ENCODE measurements at regions not wholly inside any gene's neighbourhood (a gene's known extent, or its start where the extent isn't known, plus 50 kb on each side); places are given as distances from the start of the nearest gene placed in this dataset.
"Not testable (repeated sequence)": the region's sequence is repeated elsewhere in the genome, so short reads cannot be mapped to it uniquely, and the experiment has no call there.

DNA sequence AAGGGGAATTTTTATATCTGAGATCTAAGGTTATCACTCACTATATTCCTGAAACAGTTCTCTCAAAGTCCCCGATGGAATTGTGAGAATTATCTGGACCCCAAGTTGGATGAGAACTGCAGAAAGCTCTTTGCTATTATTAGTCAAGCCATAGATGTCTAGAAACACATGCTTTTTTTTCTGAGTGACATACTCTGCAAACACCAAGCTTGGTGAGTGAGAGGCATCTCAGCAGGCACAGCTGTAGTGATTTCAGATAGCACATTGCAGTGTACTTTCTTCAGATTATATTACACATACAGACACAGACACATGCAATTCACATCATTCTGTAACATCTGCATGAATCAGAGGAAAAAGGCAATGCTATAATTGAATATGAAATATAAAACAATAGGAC, 111.1 kb upstream of the UFL1 start:
- DNase-seq (ENCODE audit: low spot score in 2 of 2) = no peak
- in situ Hi-C loops (cut with MboI; ENCODE audit: low sequenced_read_pairs) = no loop called here
- Histone ChIP-seq H3K4me3 (no peak overlapping the region), H3K4me1 (peaks cover 22% of the 10 kb centered on the region), H3K27me3 (ENCODE audit: low read depth) (no peaks in the 10 kb centered on the region), H3K9me3 (no peaks in the 10 kb centered on the region), H3K36me3 (replicated peaks) (no peaks in the 10 kb centered on the region)

DNA sequence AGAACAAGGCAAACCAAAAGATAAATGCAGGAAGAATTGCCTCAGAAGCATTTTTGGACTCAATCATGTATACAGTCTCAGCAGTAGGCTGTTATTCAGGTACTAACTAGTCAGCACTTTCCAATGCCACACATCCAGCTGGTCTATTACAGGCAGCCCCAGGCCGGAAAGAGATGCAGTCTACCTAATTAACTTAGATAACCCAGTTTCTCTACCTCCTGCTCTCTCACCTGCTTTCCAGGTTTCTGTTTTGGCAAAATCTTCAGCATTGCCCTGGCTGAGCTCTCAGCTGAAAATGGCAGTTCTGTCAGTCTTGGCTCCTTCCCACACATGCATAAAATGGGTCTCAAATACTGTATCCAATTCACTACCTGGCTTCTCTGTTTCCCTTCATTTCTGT, 101.3 kb upstream of the UFL1 start:
- in situ Hi-C loops (cut with MboI; ENCODE audit: low sequenced_read_pairs) = no loop called here
- no peaks in the 10 kb centered on the region for H3K27me3 ChIP-seq (ENCODE audit: low read depth)
- H3K36me3 ChIP-seq (replicated peaks) = no peaks in the 10 kb centered on the region
- H3K4me3 ChIP-seq = no peak overlapping the region
- no peak for DNase-seq (ENCODE audit: low spot score in 2 of 2)
- peaks cover 4% of the 10 kb centered on the region; the same call in 1 of the 2 replicates for H3K9me3 ChIP-seq
- peaks cover 12% of the 10 kb centered on the region for H3K4me1 ChIP-seq

GRCh38 chr6:96433950-96434349, 87.7 kb upstream of the UFL1 start:
- no peaks in the 10 kb centered on the region for H3K4me1 ChIP-seq
- H3K36me3 ChIP-seq (replicated peaks) = no peaks in the 10 kb centered on the region
- H3K27me3 ChIP-seq (ENCODE audit: low read depth) = no peaks in the 10 kb centered on the region
- H3K4me3 ChIP-seq = no peak overlapping the region
- no peaks in the 10 kb centered on the region; the same call in 1 of the 2 replicates for H3K9me3 ChIP-seq
- in situ Hi-C loops (cut with MboI; ENCODE audit: low sequenced_read_pairs) = no loop called here
- DNase-seq (ENCODE audit: low spot score in 2 of 2) = no peak

- no peaks in the 10 kb centered on the region; the same call in 1 of the 2 replicates for H3K9me3 ChIP-seq
- in situ Hi-C loops (cut with MboI; ENCODE audit: low sequenced_read_pairs) = no loop called here
- H3K4me1 ChIP-seq = no peaks in the 10 kb centered on the region
- H3K4me3 ChIP-seq = no peak overlapping the region
- H3K36me3 ChIP-seq (replicated peaks) = no peaks in the 10 kb centered on the region
- DNase-seq (ENCODE audit: low spot score in 2 of 2) = no peak
- no peaks in the 10 kb centered on the region for H3K27me3 ChIP-seq (ENCODE audit: low read depth)
Measured at GRCh38 chr6:96436398-96436797, 85.2 kb upstream of the UFL1 start.

DNA sequence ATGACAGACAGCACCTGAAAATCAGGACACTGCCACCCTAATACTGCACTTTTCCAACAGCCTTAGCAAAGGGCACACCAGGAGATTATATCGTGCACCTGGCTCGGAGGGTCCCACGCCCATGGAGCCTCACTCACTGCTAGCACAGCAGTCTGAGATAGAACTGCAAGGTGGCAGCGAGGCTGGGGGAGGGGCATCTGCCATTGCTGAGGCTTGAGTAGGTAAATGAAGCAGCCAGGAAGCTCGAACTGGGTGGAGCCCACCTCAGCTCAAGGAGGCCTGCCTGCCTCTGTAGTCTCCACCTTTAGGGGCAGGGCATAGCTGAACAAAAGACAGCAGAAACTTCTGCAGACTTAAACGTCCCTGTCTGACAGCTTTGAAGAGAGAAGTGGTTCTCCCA, 84.4 kb upstream of the UFL1 start:
- H3K4me1 ChIP-seq; H3K4me3 ChIP-seq; H3K9me3 ChIP-seq; DNase-seq (ENCODE audit: low spot score in 2 of 2); H3K36me3 ChIP-seq (replicated peaks); in situ Hi-C loops (cut with MboI; ENCODE audit: low sequenced_read_pairs); H3K27me3 ChIP-seq (ENCODE audit: low read depth): not testable (repeated sequence)

DNA sequence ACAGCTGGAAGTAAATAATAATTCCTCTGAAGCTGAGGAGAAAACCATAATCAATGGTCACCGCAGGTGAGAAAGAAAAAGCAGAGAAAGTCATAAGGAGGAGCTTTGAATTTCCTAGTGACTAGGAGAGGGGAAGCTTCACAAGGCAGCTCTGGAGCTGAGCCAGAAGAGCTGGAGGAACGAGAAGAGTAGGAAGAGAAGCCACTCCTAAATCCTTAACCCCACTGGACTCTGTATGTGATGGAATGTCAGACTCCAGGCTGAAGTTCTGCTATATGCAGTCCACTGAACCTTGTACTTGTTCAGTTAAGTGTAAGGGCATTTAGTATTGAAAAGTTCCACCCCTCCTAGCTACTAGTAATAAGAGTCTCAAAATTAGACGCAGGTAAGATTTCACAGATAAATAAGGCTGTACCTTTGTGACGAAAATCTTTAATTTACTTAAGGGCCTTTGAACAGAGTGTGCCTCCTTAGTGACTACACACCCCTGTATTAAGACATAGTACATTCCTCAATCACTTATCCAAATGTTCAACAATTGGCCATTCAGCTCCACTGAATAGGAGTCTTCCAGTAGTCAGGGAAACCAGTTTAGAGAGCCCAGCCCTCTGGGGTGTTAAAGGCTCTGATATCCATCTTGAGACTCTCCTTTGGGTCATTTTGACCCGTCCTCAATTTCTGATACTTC, 71.4 kb upstream of the UFL1 start:
- H3K36me3 ChIP-seq (replicated peaks) = no peaks in the 10 kb centered on the region
- in situ Hi-C loops (cut with MboI; ENCODE audit: low sequenced_read_pairs) = no loop called here
- no peaks in the 10 kb centered on the region for H3K27me3 ChIP-seq (ENCODE audit: low read depth)
- no peaks in the 10 kb centered on the region for H3K9me3 ChIP-seq
- DNase-seq (ENCODE audit: low spot score in 2 of 2) = peak; percentile 33 to 50
- peaks cover 28% of the 10 kb centered on the region for H3K4me1 ChIP-seq
- H3K4me3 ChIP-seq = no peak overlapping the region

DNA sequence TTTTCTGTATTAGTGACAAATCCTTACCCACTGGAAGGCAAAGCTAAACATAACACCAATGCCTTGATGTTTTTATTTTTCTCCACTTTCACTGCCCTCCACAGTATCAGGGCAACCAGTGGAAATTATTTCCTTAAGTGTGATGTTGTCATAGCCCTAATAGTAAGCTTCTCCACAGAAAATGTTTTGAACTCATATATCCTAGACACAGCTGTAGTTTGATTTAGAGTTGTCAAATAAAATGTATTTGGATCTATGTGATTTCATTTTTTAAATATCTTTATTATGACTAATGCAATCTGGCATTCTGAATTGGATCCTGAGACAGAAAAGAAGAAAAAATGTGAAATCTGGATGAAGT, 70.9 kb upstream of the UFL1 start:
- no peaks in the 10 kb centered on the region for H3K36me3 ChIP-seq (replicated peaks)
- H3K4me3 ChIP-seq = no peak overlapping the region
- no peak for DNase-seq (ENCODE audit: low spot score in 2 of 2)
- no peaks in the 10 kb centered on the region for H3K9me3 ChIP-seq
- in situ Hi-C loops (cut with MboI; ENCODE audit: low sequenced_read_pairs) = no loop called here
- peaks cover 28% of the 10 kb centered on the region for H3K4me1 ChIP-seq
- no peaks in the 10 kb centered on the region for H3K27me3 ChIP-seq (ENCODE audit: low read depth)

DNA sequence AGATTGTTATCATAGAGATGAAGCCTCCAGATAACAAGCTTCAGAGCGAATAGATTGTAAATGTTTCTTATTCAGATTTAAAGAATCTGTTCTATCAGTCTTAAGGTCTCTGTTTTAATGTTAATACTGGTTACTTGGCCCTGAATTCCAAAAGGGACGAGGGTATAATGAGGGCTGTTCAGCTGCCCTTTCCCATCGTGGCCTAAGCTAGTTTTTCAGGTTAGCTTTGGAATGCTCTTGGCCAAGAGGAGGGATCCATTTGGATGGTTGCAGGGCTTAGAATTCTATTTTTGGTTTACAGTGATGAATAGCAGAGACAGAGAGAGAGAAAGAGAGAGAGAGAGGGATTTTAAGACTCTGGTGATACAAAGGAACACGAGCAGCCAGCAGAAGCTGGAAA, 62.8 kb upstream of the UFL1 start:
- Histone ChIP-seq H3K4me1 (peaks cover 15% of the 10 kb centered on the region), H3K4me3 (no peak overlapping the region), H3K36me3 (replicated peaks) (no peaks in the 10 kb centered on the region), H3K9me3 (no peaks in the 10 kb centered on the region), H3K27me3 (ENCODE audit: low read depth) (no peaks in the 10 kb centered on the region)
- DNase-seq (ENCODE audit: low spot score in 2 of 2) = peak; percentile 25 to 47
- in situ Hi-C loops (cut with MboI; ENCODE audit: low sequenced_read_pairs) = no loop called here

- Histone ChIP-seq H3K4me1 (peaks cover 15% of the 10 kb centered on the region), H3K9me3 (no peaks in the 10 kb centered on the region), H3K36me3 (replicated peaks) (no peaks in the 10 kb centered on the region), H3K27me3 (ENCODE audit: low read depth) (no peaks in the 10 kb centered on the region), H3K4me3 (no peak overlapping the region)
- in situ Hi-C loops (cut with MboI; ENCODE audit: low sequenced_read_pairs) = no loop called here
- no peak for DNase-seq (ENCODE audit: low spot score in 2 of 2)
Measured at GRCh38 chr6:96460052-96460700, 61.4 kb upstream of the UFL1 start.

DNA sequence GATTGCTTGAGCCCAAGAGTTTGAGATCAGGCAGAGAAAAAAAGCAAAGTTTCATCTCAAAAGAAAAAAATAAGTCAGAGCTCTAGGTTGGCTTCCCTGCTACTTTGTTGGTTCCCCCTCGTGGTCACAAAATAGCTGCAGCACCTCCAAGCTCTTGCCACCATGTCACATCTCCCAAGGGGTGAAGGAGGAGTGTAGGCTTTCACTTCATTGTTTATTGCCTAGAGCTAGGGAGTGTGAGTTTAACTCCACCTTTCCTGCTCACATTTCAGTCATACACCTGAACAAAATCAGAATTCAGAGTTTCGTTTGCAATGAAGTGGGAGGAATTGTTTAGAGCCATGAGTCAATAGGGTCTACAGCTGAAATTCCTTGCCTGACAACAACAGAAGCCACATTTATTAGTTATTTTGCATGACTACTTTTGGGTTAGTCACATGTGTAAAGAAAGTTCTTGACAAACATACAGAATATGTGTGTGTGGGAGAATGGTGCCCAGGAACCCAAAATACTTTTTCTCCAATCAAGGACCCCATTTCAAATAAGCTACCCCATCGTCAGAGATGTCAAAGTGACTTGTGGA, 56.2 kb upstream of the UFL1 start:
- Histone ChIP-seq H3K9me3 (no peaks in the 10 kb centered on the region), H3K4me3 (no peak overlapping the region), H3K27me3 (ENCODE audit: low read depth) (no peaks in the 10 kb centered on the region), H3K36me3 (replicated peaks) (no peaks in the 10 kb centered on the region), H3K4me1 (peaks cover 4% of the 10 kb centered on the region)
- in situ Hi-C loops (cut with MboI; ENCODE audit: low sequenced_read_pairs) = no loop called here
- DNase-seq (ENCODE audit: low spot score in 2 of 2) = no peak

DNA sequence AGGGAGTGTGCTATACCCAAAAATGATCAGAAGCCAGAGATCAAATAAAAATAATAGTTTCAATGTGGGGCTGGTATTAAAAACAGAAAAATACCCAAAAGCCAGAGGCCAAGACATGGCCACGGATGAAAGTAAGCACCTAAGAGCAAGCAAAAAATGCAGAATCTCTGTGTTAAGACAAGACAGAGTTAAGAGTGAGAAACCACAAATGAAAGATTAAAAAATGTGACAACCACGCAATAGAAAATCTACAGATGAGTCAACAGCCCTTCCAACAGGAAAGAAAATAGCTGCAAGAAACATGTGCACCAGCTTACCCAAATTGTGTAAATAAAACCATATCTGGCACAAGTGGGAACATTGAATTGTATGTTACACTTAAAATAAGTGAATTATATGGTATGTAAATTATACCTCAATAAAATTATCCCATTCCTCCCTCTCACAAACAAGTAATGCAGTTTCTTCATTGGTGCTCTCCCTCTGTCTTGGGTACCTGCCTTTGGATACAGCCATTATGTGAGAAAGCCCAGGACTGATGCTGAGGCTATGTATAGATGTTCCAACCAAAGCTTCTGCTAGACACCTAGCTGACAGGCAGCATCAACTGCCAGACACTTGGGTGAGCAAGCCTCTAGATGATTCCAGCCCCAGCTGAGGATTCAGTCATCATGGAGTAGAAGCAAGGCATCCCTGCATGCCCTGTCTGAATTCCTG, 55.3 kb upstream of the UFL1 start:
- in situ Hi-C loops (cut with MboI; ENCODE audit: low sequenced_read_pairs) = no loop called here

DNA sequence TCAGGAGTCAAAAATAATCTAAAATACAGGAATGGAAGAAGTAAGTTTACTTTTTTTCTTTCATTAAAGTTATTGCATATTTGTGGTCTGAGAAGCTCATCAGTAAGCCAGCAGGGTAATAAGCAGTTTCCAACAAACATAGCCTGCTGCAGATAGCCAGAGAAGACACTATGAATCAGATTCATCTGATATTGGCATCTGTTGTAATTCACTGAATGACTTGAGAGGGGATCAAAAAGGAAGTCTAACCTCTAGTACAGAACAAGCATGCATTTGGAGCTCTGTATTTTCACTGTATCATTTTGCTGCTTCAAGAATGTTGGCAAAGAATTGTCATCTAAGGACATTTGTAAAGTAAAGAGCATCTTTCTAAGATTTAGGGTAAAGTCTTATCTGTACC, 53.8 kb upstream of the UFL1 start:
- peaks cover 4% of the 10 kb centered on the region for H3K4me1 ChIP-seq
- H3K36me3 ChIP-seq (replicated peaks) = no peaks in the 10 kb centered on the region
- no peaks in the 10 kb centered on the region for H3K27me3 ChIP-seq (ENCODE audit: low read depth)
- in situ Hi-C loops (cut with MboI; ENCODE audit: low sequenced_read_pairs) = no loop called here
- no peak for DNase-seq (ENCODE audit: low spot score in 2 of 2)
- no peaks in the 10 kb centered on the region for H3K9me3 ChIP-seq
- H3K4me3 ChIP-seq = no peak overlapping the region

More for the DNA sequence above, 55.3 kb upstream of the UFL1 start:
- Histone ChIP-seq H3K4me3 (no peak overlapping the region), H3K9me3 (no peaks in the 10 kb centered on the region), H3K27me3 (ENCODE audit: low read depth) (no peaks in the 10 kb centered on the region), H3K4me1 (peaks cover 4% of the 10 kb centered on the region), H3K36me3 (replicated peaks) (no peaks in the 10 kb centered on the region)
- DNase-seq (ENCODE audit: low spot score in 2 of 2) = no peak

- Histone ChIP-seq H3K4me3 (no peak overlapping the region), H3K36me3 (replicated peaks) (no peaks in the 10 kb centered on the region), H3K9me3 (no peaks in the 10 kb centered on the region), H3K27me3 (ENCODE audit: low read depth) (no peaks in the 10 kb centered on the region), H3K4me1 (peaks cover 4% of the 10 kb centered on the region)
- DNase-seq (ENCODE audit: low spot score in 2 of 2) = no peak
- in situ Hi-C loops (cut with MboI; ENCODE audit: low sequenced_read_pairs) = no loop called here
Measured at GRCh38 chr6:96468281-96468680, 53.3 kb upstream of the UFL1 start.

GRCh38 chr6:96468681-96469224, 52.9 kb upstream of the UFL1 start:
- Histone ChIP-seq H3K9me3 (no peaks in the 10 kb centered on the region), H3K27me3 (ENCODE audit: low read depth) (no peaks in the 10 kb centered on the region), H3K4me3 (no peak overlapping the region), H3K36me3 (replicated peaks) (no peaks in the 10 kb centered on the region), H3K4me1 (peaks cover 4% of the 10 kb centered on the region)
- DNase-seq (ENCODE audit: low spot score in 2 of 2) = no peak
- in situ Hi-C loops (cut with MboI; ENCODE audit: low sequenced_read_pairs) = no loop called here

All from HAP-1 (cell line).